SU-DHL-6 (cell line): ENCODE measurements at regions not wholly inside any gene's neighbourhood (a gene's known extent, or its start where the extent isn't known, plus 50 kb on each side); places are given as distances from the start of the nearest gene placed in this dataset.

ENCODE experiments used
- H2AFZ ChIP-seq: fragments of 200-600 bp; sonication (generic); 2 replicates; pipeline ENCODE4 v1.6.1; 2014; ENCODE audit warnings: low read depth, mild to moderate bottlenecking, moderate library complexity, mixed read lengths, antibody characterized with exemption, low read length; ENCODE audit not compliant: severe bottlenecking
- H3F3A ChIP-seq: fragments of 200-600 bp; shearing (Covaris generic); 2 replicates; pipeline ENCODE4 v1.6.0; 2016; ENCODE audit warnings: antibody characterized with exemption, mild to moderate bottlenecking; ENCODE audit not compliant: insufficient read depth
- H3K27ac ChIP-seq: fragments of 200-600 bp; sonication (generic); 2 replicates; pipeline ENCODE4 v1.5.1; 2016; ENCODE audit warnings: low read depth, mild to moderate bottlenecking, low read length, moderate library complexity, mixed read lengths
- H3K27me3 ChIP-seq: fragments of 200-600 bp; sonication (generic), shearing (Covaris generic); 2 replicates; pipeline ENCODE4 v1.6.0; 2014; ENCODE audit warnings: mild to moderate bottlenecking, low read length
- H3K36me3 ChIP-seq: fragments of 200-600 bp; sonication (generic); 2 replicates; pipeline ENCODE4 v1.6.1; 2014; ENCODE audit warnings: mild to moderate bottlenecking, low read length, mixed read lengths
- H3K4me2 ChIP-seq: fragments of 300-600, 200-600 bp; shearing (Covaris generic), sonication (generic); 2 replicates; pipeline ENCODE4 v1.6.0; 2014; ENCODE audit warnings: low read length, low read depth, mild to moderate bottlenecking; ENCODE audit not compliant: poor library complexity, severe bottlenecking
- H3K4me3 ChIP-seq: fragments of 200-600 bp; sonication (generic); 2 replicates; pipeline ENCODE4 v1.5.1; 2014; ENCODE audit warnings: antibody characterized with exemption, low read length, mild to moderate bottlenecking, mixed read lengths; ENCODE audit not compliant: insufficient read depth, poor library complexity, severe bottlenecking
- H3K79me2 ChIP-seq: fragments of 200-600 bp; sonication (generic); 2 replicates; pipeline ENCODE4 v1.6.1; 2014; ENCODE audit warnings: mild to moderate bottlenecking, low read length, moderate library complexity; ENCODE audit not compliant: insufficient read depth
- H3K9ac ChIP-seq: fragments of 200-600 bp; sonication (generic); 2 replicates; pipeline ENCODE4 v1.7.0; 2014; ENCODE audit warnings: mild to moderate bottlenecking, low read length
- H3K9me2 ChIP-seq: fragments of 200-600 bp; sonication (generic); replicated peaks from 2 replicates; pipeline ENCODE4 v1.6.1; 2014; ENCODE audit warnings: low read length; ENCODE audit not compliant: insufficient read depth
- H3K9me3 ChIP-seq: fragments of 200-600 bp; sonication (generic); 2 replicates; pipeline ENCODE4 v1.6.1; 2014; ENCODE audit warnings: low read length, mixed read lengths; ENCODE audit not compliant: insufficient read depth
- H4K20me1 ChIP-seq: fragments of 200-600 bp; sonication (generic); 2 replicates; pipeline ENCODE4 v1.6.1; 2014; ENCODE audit warnings: low read depth, mild to moderate bottlenecking, antibody characterized with exemption, low read length, moderate library complexity, mixed read lengths
- EZH2phosphoT487 ChIP-seq: fragments of 200-600 bp; sonication (generic), shearing (Covaris generic); conservative IDR thresholded peaks from 2 replicates; pipeline ENCODE4 v1.6.1; 2018; ENCODE audit warnings: mild to moderate bottlenecking, antibody characterized with exemption, low read length, moderate library complexity, mixed read lengths
- TF ChIP-seq, protein P1 (sequence below): fragments of 200-600 bp; sonication (generic); IDR thresholded peaks from one replicate; pipeline ENCODE4 v1.5.1; 2017; ENCODE audit warnings: antibody characterized with exemption, mild to moderate bottlenecking, low read length, moderate library complexity; ENCODE audit not compliant: insufficient read depth, poor library complexity, severe bottlenecking

DNA sequence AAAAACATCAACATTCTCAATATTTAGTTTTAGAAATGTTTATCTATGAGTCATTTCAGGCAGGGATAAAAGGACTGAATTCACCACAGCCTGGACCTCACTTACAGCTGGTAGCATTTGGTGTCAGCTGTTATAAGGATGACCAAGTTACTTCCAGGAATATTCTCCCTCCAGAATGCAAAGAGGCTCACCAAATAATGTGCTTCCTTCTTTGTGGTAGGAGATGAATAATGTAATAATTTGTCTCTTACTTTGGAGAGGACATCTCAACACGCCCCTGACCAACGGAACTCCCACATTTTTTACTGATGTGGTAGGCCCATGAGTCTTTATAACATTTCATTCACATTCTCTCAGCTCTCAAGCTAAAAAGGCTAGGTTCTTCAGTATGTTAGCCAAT is 825.9 kb upstream of the GRAMD2B start:
- no peaks in the 10 kb centered on the region for H3K27me3 ChIP-seq
- TF ChIP-seq, protein P1, sequence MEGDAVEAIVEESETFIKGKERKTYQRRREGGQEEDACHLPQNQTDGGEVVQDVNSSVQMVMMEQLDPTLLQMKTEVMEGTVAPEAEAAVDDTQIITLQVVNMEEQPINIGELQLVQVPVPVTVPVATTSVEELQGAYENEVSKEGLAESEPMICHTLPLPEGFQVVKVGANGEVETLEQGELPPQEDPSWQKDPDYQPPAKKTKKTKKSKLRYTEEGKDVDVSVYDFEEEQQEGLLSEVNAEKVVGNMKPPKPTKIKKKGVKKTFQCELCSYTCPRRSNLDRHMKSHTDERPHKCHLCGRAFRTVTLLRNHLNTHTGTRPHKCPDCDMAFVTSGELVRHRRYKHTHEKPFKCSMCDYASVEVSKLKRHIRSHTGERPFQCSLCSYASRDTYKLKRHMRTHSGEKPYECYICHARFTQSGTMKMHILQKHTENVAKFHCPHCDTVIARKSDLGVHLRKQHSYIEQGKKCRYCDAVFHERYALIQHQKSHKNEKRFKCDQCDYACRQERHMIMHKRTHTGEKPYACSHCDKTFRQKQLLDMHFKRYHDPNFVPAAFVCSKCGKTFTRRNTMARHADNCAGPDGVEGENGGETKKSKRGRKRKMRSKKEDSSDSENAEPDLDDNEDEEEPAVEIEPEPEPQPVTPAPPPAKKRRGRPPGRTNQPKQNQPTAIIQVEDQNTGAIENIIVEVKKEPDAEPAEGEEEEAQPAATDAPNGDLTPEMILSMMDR = no peak
- TF ChIP-seq EZH2phosphoT487 = no peak
- H2AFZ ChIP-seq = no peak overlapping the region
- no peaks in the 10 kb centered on the region for H3K79me2 ChIP-seq
- H3K9me3 ChIP-seq = no peaks in the 10 kb centered on the region
- H3K9me2 ChIP-seq = no peaks in the 10 kb centered on the region
- H3K27ac ChIP-seq = no peak overlapping the region
- no peaks in the 10 kb centered on the region for H3K36me3 ChIP-seq
- H3K9ac ChIP-seq = no peak overlapping the region
- no peak overlapping the region for H3K4me3 ChIP-seq
- H4K20me1 ChIP-seq = no peaks in the 10 kb centered on the region
- no peaks in the 10 kb centered on the region for H3F3A ChIP-seq
- H3K4me2 ChIP-seq = no peak overlapping the region

DNA sequence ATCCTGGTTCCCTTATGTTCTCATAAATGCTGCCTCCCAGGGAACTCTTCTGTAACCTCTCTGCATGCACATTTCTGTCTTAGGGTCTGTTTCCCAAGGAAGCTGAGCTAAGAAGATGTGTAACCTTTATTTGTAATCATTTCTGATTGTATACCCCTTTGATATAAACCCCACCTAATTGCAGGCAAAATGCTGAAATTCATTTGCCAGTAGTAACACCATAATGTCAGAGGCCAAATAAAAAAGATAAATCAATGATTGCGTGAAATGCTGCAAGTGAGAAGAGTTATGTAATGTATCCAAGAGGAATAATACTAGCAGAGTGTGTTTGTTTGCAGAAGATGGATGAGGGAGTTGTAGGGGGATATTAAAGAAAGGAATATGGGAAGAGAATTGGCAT is 822.6 kb upstream of the GRAMD2B start:
- no peak overlapping the region for H3K9ac ChIP-seq
- TF ChIP-seq, protein P1 = no peak
- no peak for TF ChIP-seq EZH2phosphoT487
- no peaks in the 10 kb centered on the region for H3F3A ChIP-seq
- H3K9me2 ChIP-seq = no peaks in the 10 kb centered on the region
- no peaks in the 10 kb centered on the region for H3K9me3 ChIP-seq
- H3K4me3 ChIP-seq = no peak overlapping the region
- H3K27me3 ChIP-seq = no peaks in the 10 kb centered on the region
- no peak overlapping the region for H3K4me2 ChIP-seq
- no peaks in the 10 kb centered on the region for H4K20me1 ChIP-seq
- H3K27ac ChIP-seq = no peak overlapping the region
- H2AFZ ChIP-seq = no peak overlapping the region
- H3K79me2 ChIP-seq = no peaks in the 10 kb centered on the region
- H3K36me3 ChIP-seq = no peaks in the 10 kb centered on the region

DNA sequence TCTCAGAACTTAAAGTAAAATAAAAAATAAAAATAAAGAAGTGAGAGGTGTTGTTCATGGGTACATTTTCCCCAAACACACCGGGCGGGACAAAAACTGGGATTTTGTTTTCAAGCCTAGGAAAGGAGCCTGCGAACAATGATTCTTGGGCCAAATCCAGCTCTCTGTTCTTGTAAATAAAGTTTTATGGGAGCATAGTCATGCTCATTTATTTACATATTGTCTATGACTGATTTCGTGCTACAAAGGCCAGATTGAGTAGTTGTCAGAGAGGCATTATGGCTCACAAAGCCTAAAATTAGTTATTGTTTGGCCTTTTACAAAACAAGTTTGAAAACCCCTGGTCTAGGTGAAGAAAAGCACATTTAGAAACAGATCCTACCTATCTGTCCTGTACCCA is 821.0 kb upstream of the GRAMD2B start:
- Histone ChIP-seq H2AFZ (no peak overlapping the region), H3F3A (no peaks in the 10 kb centered on the region), H3K36me3 (no peaks in the 10 kb centered on the region), H3K27ac (no peak overlapping the region), H3K9me2 (no peaks in the 10 kb centered on the region), H3K9me3 (no peaks in the 10 kb centered on the region), H4K20me1 (no peaks in the 10 kb centered on the region), H3K4me2 (no peak overlapping the region), H3K79me2 (no peaks in the 10 kb centered on the region), H3K9ac (no peak overlapping the region), H3K4me3 (no peak overlapping the region), H3K27me3 (no peaks in the 10 kb centered on the region)
- no peak for TF ChIP-seq EZH2phosphoT487
- TF ChIP-seq, protein P1 = no peak

DNA sequence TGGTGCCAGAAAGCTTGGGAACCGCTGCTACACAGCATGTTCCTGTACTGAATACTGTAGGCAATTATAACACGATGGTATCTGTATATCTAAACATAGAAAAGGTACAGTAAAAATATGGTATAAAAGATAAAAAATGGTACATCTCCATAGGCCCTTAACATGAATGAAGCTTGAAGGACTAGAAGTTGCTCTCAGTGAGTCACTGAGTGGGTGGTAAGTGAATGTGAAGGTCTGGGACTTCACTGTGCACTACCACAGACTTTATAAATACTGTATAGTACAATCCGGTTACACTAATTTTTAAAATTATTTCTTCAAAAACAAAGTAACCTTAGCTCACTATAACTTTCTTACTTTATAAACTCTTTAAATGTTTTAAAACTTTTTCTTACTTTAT is 819.9 kb upstream of the GRAMD2B start:
- H3K4me2 ChIP-seq = no peak overlapping the region
- H3K27ac ChIP-seq = no peak overlapping the region
- no peaks in the 10 kb centered on the region for H3K79me2 ChIP-seq
- H3K27me3 ChIP-seq = no peaks in the 10 kb centered on the region
- H2AFZ ChIP-seq = no peak overlapping the region
- no peak overlapping the region for H3K4me3 ChIP-seq
- H3K36me3 ChIP-seq = no peaks in the 10 kb centered on the region
- H4K20me1 ChIP-seq = no peaks in the 10 kb centered on the region
- H3K9me3 ChIP-seq = no peaks in the 10 kb centered on the region
- H3F3A ChIP-seq = no peaks in the 10 kb centered on the region
- TF ChIP-seq EZH2phosphoT487 = no peak
- TF ChIP-seq, protein P1 = no peak
- H3K9ac ChIP-seq = no peak overlapping the region
- no peaks in the 10 kb centered on the region for H3K9me2 ChIP-seq
